ENCODE measurements at regions not wholly inside any gene's neighbourhood (a gene's known extent, or its start where the extent isn't known, plus 50 kb on each side); places are given as distances from the start of the nearest gene placed in this dataset.
"Not testable (repeated sequence)": the region's sequence is repeated elsewhere in the genome, so short reads cannot be mapped to it uniquely, and the experiment has no call there.

GRCh38 chr15:25095179-25095578 lies 140.4 kb downstream of the SNRPN start:
- DNase-seq (ENCODE audit: low spot score in 2 of 2), result no peak
- no peak overlapping the region for H3K4me3 ChIP-seq (ENCODE audit: low read depth, poor library complexity, severe bottlenecking)
- intact Hi-C loops (cut with DNase I; ENCODE audit: low total_unique reads), result no loop called here
- TF ChIP-seq, protein P1, sequence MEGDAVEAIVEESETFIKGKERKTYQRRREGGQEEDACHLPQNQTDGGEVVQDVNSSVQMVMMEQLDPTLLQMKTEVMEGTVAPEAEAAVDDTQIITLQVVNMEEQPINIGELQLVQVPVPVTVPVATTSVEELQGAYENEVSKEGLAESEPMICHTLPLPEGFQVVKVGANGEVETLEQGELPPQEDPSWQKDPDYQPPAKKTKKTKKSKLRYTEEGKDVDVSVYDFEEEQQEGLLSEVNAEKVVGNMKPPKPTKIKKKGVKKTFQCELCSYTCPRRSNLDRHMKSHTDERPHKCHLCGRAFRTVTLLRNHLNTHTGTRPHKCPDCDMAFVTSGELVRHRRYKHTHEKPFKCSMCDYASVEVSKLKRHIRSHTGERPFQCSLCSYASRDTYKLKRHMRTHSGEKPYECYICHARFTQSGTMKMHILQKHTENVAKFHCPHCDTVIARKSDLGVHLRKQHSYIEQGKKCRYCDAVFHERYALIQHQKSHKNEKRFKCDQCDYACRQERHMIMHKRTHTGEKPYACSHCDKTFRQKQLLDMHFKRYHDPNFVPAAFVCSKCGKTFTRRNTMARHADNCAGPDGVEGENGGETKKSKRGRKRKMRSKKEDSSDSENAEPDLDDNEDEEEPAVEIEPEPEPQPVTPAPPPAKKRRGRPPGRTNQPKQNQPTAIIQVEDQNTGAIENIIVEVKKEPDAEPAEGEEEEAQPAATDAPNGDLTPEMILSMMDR (IDR thresholded peaks at IDR 0.05), result no peak
- TF ChIP-seq POLR2A (IDR thresholded peaks at IDR 0.05), result no peak
- WGBS, 2 donors, result 57 to 62% methylated on average over 2 of the region's 2 CpGs

DNA sequence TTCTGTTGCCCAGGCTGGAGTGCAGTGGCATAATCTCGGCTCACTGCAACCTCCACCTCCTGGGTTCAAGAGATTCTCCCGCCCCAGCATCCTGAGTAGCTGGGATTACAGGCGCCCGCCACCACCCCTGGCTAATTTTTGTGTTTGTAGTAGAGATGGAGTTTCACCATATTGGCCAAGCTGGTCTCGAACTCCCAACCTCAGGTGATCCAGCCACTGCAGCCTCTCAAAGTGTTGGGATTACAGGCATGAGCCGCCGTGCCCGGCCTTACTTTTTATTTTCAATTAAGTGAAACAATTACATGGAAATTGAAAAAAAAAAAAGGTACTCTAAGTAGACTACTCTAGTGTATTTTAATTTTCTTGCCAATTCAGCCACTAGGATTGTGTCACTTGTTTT lies 145.2 kb downstream of the SNRPN start:
- DNase-seq (ENCODE audit: low spot score in 2 of 2); intact Hi-C loops (cut with DNase I; ENCODE audit: low total_unique reads); H3K4me3 ChIP-seq (ENCODE audit: low read depth, poor library complexity, severe bottlenecking): not testable (repeated sequence)
- 85 to 92% methylated on average over 8 of the region's 8 CpGs for WGBS, 2 donors

DNA sequence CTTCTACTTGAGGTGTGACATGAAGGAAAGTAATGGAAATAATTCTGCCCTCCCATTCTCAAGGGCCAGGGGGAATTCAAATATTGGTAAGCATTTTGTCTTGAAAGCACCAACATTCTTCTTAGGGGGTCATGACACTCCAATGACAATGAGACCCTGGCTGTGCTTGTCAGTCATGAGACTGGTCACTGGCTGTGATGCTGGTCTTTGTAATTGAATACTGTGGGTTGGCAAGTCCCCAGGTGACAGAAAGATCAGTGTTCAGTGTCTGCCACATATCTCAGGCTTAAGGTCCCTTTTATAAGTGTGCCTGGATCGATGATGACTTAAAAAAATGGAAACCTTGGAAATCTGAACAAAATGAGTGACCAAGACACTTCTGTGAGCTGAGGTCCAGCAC lies 151.4 kb downstream of the SNRPN start:
- TF ChIP-seq POLR2A (IDR thresholded peaks at IDR 0.05), result no peak
- TF ChIP-seq, protein P1 (IDR thresholded peaks at IDR 0.05), result no peak
- WGBS, 2 donors, result 42 to 67% methylated on average over 1 of the region's 1 CpG
- intact Hi-C loops (cut with DNase I; ENCODE audit: low total_unique reads), result no loop called here
- no peak overlapping the region for H3K4me3 ChIP-seq (ENCODE audit: low read depth, poor library complexity, severe bottlenecking)
- DNase-seq (ENCODE audit: low spot score in 2 of 2), result no peak

DNA sequence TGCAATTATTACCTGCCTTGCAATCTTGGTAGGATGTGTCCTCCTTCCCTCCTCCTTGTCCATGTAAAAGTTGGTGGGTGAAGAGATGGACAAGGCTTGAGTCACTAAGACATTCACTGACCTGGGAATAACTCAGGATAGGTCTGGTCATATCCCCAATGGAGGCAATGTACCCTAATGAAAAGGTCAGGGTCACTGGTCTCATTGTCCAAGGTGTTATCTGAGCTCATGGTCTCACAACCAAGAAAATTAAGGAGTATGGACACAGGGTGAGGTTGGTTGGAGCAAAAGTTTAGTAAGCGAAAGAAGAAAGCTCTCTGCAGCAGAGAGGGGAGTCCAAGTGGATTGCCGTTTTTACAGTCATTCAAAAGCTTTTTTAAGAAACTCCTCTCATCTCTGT lies 179.0 kb downstream of the SNRPN start:
- no peak for DNase-seq (ENCODE audit: low spot score in 2 of 2)
- WGBS, 2 donors, result 66 to 69% methylated on average over 2 of the region's 2 CpGs
- intact Hi-C loops (cut with DNase I; ENCODE audit: low total_unique reads), result loop anchor here (10.0 kb wide), 1 partner anchor 361 kb away; no protein-coding TSS in a partner anchor

DNA sequence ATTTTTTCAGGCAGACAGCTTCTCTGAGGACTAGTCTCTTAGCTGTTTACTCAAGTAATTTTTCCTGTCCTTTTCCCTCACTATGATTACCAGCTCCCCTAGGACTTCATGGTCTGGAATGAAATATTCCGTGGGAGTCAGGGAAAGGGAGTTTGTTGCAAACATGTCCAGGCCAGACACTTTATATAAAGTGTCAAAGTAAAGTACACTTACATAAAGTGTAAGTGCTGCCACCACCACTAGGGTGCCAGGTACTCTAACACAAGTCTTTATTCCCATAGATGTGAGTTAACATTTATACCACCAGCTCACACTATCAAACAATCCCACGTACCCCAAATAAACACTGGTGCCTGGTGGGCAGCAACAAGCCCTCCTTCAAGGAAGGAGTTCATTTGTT lies 179.8 kb downstream of the SNRPN start:
- intact Hi-C loops (cut with DNase I; ENCODE audit: low total_unique reads), result loop anchor here (10.0 kb wide), 1 partner anchor 360 kb away; no protein-coding TSS in a partner anchor
- WGBS, 2 donors, result 52% methylated on average over 2 of the region's 2 CpGs
- no peak overlapping the region for H3K4me3 ChIP-seq (ENCODE audit: low read depth, poor library complexity, severe bottlenecking)
- no peak for TF ChIP-seq POLR2A (IDR thresholded peaks at IDR 0.05)
- TF ChIP-seq, protein P1 (IDR thresholded peaks at IDR 0.05), result no peak
- DNase-seq (ENCODE audit: low spot score in 2 of 2), result no peak

More for the DNA sequence above, 179.0 kb downstream of the SNRPN start:
- TF ChIP-seq, protein P1 (IDR thresholded peaks at IDR 0.05), result no peak
- no peak for TF ChIP-seq POLR2A (IDR thresholded peaks at IDR 0.05)
- H3K4me3 ChIP-seq (ENCODE audit: low read depth, poor library complexity, severe bottlenecking), result no peak overlapping the region

GRCh38 chr15:25136119-25136518 lies 181.3 kb downstream of the SNRPN start:
- WGBS, 2 donors, result 71 to 73% methylated on average over 3 of the region's 3 CpGs
- TF ChIP-seq POLR2A (IDR thresholded peaks at IDR 0.05), result no peak
- TF ChIP-seq, protein P1 (IDR thresholded peaks at IDR 0.05), result no peak
- H3K4me3 ChIP-seq (ENCODE audit: low read depth, poor library complexity, severe bottlenecking), result no peak overlapping the region
- intact Hi-C loops (cut with DNase I; ENCODE audit: low total_unique reads), result loop anchor here (10.0 kb wide), 1 partner anchor 359 kb away; no protein-coding TSS in a partner anchor
- no peak for DNase-seq (ENCODE audit: low spot score in 2 of 2)
